ENCODE measurements at regions not wholly inside any gene's neighbourhood (a gene's known extent, or its start where the extent isn't known, plus 50 kb on each side); places are given as distances from the start of the nearest gene placed in this dataset.

DNA sequence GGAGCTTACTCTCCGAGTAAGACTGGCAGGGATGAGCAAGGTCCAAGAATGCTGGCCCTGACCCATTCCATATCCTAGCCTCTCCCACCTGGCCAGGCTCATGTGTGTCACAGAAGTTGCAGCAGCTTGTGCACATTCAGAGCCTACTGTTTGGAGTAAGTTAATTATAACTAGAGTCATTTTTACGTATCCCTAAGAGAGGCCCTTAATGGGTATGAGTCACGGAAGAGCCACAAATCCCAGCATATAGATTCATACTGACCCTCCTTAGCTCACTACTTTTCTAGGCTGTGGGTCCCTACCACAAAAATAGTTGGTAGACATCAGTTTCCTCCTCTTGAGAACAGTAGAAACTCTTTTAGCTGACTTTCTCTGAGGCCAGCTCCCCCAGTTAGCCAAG is 118.3 kb upstream of the FRG1 start:
- Mint-ChIP-seq H3K27ac (no peak overlapping the region), H3K36me3 (ENCODE audit: low read depth) (no peaks in the 10 kb centered on the region), H3K9me3 (peaks cover 57% of the 10 kb centered on the region), H3K4me1 (no peaks in the 10 kb centered on the region), H3K4me3 (no peak overlapping the region), H3K27me3 (ENCODE audit: insufficient read depth) (no peaks in the 10 kb centered on the region)
- TF ChIP-seq, protein P1, sequence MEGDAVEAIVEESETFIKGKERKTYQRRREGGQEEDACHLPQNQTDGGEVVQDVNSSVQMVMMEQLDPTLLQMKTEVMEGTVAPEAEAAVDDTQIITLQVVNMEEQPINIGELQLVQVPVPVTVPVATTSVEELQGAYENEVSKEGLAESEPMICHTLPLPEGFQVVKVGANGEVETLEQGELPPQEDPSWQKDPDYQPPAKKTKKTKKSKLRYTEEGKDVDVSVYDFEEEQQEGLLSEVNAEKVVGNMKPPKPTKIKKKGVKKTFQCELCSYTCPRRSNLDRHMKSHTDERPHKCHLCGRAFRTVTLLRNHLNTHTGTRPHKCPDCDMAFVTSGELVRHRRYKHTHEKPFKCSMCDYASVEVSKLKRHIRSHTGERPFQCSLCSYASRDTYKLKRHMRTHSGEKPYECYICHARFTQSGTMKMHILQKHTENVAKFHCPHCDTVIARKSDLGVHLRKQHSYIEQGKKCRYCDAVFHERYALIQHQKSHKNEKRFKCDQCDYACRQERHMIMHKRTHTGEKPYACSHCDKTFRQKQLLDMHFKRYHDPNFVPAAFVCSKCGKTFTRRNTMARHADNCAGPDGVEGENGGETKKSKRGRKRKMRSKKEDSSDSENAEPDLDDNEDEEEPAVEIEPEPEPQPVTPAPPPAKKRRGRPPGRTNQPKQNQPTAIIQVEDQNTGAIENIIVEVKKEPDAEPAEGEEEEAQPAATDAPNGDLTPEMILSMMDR (conservative IDR thresholded peaks at IDR 0.05), result no peak
- H3K27me3 ChIP-seq (ENCODE audit: control insufficient read depth, insufficient read depth, low read length, poor library complexity, severe bottlenecking), result no peaks in the 10 kb centered on the region
- DNase-seq, result no peak
- H3K27ac ChIP-seq (ENCODE audit: low read depth, low read length), result no peak overlapping the region
- no peak overlapping the region for H3K9ac ChIP-seq (ENCODE audit: extremely low read depth, low read length, poor library complexity, severe bottlenecking)
- H3K4me1 ChIP-seq (ENCODE audit: control insufficient read depth, insufficient read depth, low read length), result no peaks in the 10 kb centered on the region
- no peaks in the 10 kb centered on the region for H3K36me3 ChIP-seq (ENCODE audit: control insufficient read depth, insufficient read depth, low read length)
- no peaks in the 10 kb centered on the region for H3K9me3 ChIP-seq (ENCODE audit: control insufficient read depth, low read length)
- 95 to 100% methylated on average over 1 to 3 of the region's 3 CpGs for WGBS, 2 experiments (ENCODE audit: insufficient coverage in 1 of 2, insufficient read length in 1 of 2)
- H3K4me3 ChIP-seq (ENCODE audit: low read length), result no peak overlapping the region

DNA sequence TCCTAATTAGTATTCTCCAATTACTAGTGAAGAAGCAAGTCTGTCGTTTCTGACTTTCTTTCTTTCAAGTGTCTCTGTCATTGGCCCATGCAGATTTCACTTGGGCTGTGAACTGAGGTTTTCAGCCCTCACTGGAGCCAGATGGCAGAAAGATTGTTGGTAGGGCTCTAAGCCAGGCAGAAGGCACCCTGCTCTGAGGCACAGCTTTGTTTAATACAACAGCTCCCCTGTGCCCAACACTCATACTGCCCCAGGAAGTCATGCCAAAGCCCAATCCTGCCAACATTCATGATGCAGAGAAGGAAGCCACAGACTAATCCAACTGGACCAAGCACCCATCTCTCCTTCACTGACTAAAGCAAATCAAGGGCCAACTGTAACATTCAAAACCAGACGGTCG is 117.1 kb upstream of the FRG1 start:
- Mint-ChIP-seq H3K27ac (no peak overlapping the region), H3K4me3 (no peak overlapping the region), H3K9me3 (peaks cover 63% of the 10 kb centered on the region), H3K36me3 (ENCODE audit: low read depth) (no peaks in the 10 kb centered on the region), H3K27me3 (ENCODE audit: insufficient read depth) (no peaks in the 10 kb centered on the region), H3K4me1 (no peaks in the 10 kb centered on the region)
- TF ChIP-seq, protein P1 (conservative IDR thresholded peaks at IDR 0.05), result no peak
- Histone ChIP-seq H3K36me3 (ENCODE audit: control insufficient read depth, insufficient read depth, low read length) (no peaks in the 10 kb centered on the region), H3K27ac (ENCODE audit: low read depth, low read length) (no peak overlapping the region), H3K4me3 (ENCODE audit: low read length) (no peak overlapping the region), H3K9me3 (ENCODE audit: control insufficient read depth, low read length) (no peaks in the 10 kb centered on the region), H3K4me1 (ENCODE audit: control insufficient read depth, insufficient read depth, low read length) (no peaks in the 10 kb centered on the region), H3K27me3 (ENCODE audit: control insufficient read depth, insufficient read depth, low read length, poor library complexity, severe bottlenecking) (no peaks in the 10 kb centered on the region), H3K9ac (ENCODE audit: extremely low read depth, low read length, poor library complexity, severe bottlenecking) (no peak overlapping the region)
- WGBS, 2 experiments (ENCODE audit: insufficient coverage in 1 of 2, insufficient read length in 1 of 2), result 96% methylated on average over 3 of the region's 3 CpGs; no CpG with 5 or more reads in 1 of the 2 experiments
- no peak for DNase-seq

DNA sequence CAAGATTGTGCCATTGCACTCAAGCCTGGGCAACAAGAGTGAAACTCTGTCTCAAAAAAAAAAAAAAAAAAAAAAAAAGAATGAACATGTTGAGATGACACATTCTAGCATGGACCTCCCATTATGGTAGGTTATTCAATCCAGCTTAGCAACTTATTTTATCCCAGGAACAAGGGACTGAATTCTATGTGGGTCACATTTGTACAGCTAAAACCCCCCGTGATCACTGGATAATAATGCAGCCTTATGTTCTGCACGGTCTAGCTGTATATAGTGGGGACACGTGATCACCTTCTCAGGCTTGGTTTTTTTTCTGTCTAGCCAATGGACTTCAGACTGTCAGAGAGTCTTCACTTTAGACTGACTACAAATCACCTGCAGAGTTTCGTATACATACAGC is 115.2 kb upstream of the FRG1 start:
- no peak overlapping the region for H3K4me3 ChIP-seq (ENCODE audit: low read length)
- Mint-ChIP-seq H3K9me3 (peaks cover 77% of the 10 kb centered on the region), H3K4me3 (no peak overlapping the region), H3K36me3 (ENCODE audit: low read depth) (no peaks in the 10 kb centered on the region), H3K27me3 (ENCODE audit: insufficient read depth) (no peaks in the 10 kb centered on the region), H3K27ac (no peak overlapping the region), H3K4me1 (no peaks in the 10 kb centered on the region)
- 89 to 91% methylated on average over 4 of the region's 4 CpGs for WGBS, 2 experiments (ENCODE audit: insufficient coverage in 1 of 2, insufficient read length in 1 of 2)
- TF ChIP-seq, protein P1 (conservative IDR thresholded peaks at IDR 0.05), result no peak
- no peaks in the 10 kb centered on the region for H3K9me3 ChIP-seq (ENCODE audit: control insufficient read depth, low read length)
- no peaks in the 10 kb centered on the region for H3K27me3 ChIP-seq (ENCODE audit: control insufficient read depth, insufficient read depth, low read length, poor library complexity, severe bottlenecking)
- H3K27ac ChIP-seq (ENCODE audit: low read depth, low read length), result no peak overlapping the region
- H3K9ac ChIP-seq (ENCODE audit: extremely low read depth, low read length, poor library complexity, severe bottlenecking), result no peak overlapping the region
- H3K36me3 ChIP-seq (ENCODE audit: control insufficient read depth, insufficient read depth, low read length), result no peaks in the 10 kb centered on the region
- DNase-seq, result no peak
- no peaks in the 10 kb centered on the region for H3K4me1 ChIP-seq (ENCODE audit: control insufficient read depth, insufficient read depth, low read length)

All from endodermal cell (in vitro differentiated cells).